ENCODE measurements at regions not wholly inside any gene's neighbourhood (a gene's known extent, or its start where the extent isn't known, plus 50 kb on each side); places are given as distances from the start of the nearest gene placed in this dataset.

DNA sequence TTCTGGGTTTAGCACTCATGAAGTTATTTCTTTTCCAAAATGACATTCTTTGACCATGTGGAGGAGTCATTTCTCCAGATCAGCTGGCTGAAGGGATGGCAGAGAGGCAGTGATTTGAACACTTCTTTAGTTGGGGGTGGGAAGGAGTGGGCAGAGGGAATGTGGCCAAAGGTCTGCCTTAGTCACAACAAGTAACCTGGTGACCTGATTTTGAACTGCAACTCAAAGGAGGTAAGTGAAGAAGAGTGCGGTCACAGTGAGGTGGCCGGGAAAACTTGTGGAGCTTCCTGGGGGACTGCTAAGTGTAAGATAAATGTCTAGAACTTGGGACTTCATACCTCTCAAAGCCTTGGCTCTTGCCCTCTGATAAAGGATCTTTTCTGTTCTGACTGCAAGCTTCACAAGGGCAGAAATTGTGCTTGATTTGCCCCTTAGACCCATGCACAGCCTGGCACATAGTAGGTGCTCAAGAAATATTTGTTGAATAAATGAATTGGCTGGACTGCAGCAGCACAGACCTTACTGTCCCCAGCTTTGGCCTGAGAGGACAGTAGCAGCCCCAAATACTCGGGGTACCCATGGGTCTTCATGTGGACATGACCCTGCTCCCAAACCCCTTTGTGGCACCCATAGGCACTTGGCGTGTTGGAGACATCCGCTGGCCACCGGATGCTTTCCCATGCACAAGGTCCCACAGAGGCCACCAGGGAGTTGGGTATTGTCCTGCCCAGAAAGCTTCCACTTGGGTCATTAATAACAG lies 99.0 kb upstream of the ALX4 start:
- TF ChIP-seq, protein P1, sequence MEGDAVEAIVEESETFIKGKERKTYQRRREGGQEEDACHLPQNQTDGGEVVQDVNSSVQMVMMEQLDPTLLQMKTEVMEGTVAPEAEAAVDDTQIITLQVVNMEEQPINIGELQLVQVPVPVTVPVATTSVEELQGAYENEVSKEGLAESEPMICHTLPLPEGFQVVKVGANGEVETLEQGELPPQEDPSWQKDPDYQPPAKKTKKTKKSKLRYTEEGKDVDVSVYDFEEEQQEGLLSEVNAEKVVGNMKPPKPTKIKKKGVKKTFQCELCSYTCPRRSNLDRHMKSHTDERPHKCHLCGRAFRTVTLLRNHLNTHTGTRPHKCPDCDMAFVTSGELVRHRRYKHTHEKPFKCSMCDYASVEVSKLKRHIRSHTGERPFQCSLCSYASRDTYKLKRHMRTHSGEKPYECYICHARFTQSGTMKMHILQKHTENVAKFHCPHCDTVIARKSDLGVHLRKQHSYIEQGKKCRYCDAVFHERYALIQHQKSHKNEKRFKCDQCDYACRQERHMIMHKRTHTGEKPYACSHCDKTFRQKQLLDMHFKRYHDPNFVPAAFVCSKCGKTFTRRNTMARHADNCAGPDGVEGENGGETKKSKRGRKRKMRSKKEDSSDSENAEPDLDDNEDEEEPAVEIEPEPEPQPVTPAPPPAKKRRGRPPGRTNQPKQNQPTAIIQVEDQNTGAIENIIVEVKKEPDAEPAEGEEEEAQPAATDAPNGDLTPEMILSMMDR (IDR thresholded peaks at IDR 0.05; ENCODE audit: low read depth, low read length): no peak
- no peak for TF ChIP-seq EZH2phosphoT487 (IDR thresholded peaks at IDR 0.05; ENCODE audit: low read depth)

Data from OCI-LY3 (cell line).